Fibroblast of gingiva (primary cell): ENCODE measurements at regions not wholly inside any gene's neighbourhood (a gene's known extent, or its start where the extent isn't known, plus 50 kb on each side); places are given as distances from the start of the nearest gene placed in this dataset.
A peak's percentile ranks its signal among the peaks of the same experiment; 100 is the strongest.

Experiments used
- DNase-seq: peaks from one replicate; pipeline ENCODE4 v3.0.0-alpha.2; 2011; ENCODE audit warnings: low read depth

DNA sequence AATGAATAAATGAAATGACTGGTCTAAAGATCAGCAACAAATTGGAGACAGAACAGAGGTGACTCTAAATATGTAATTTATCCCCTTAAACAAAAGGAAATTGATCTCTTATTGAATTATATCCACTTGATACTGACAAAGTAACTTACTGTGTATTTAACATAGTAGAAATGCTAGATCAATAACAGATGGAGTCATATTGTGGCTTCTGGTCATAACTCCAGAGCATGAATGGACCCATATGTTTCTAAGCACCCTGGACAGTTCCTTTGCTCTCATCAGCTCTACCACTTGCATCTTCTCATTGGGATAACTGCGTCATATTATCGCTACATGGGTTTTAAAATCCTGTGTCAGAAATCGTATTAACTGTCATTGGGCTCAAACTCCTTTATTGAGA, 222.3 kb downstream of the ETS1 start:
- DNase-seq, result peak; percentile 73

DNA sequence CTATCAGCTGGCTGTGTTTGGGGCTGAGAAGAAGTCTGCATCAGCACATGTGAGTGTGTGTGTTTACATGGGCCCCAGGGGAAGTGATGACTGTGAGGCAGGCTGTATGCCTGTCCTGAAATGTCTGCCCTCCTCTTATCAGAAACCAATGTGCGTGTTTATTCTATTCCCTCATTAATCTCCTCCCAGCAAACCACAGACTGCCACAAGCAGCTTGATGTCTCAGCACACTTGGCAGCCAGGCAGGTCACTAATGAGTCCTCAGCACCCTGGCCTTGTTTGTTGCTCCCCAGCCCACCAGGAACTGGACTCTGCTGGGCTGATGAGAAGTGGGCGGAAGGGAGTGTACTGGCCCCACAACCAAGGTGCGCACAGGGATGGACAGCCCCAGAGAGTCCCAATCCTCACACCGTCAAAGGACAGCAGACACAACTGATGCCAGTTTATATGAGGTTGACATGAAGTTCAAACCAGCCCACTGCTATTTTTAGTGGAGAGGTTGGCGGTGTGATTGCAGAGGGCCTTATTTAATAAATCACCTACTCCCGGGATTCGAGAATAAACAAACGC, 225.8 kb downstream of the ETS1 start:
- DNase-seq, result no peak

DNA sequence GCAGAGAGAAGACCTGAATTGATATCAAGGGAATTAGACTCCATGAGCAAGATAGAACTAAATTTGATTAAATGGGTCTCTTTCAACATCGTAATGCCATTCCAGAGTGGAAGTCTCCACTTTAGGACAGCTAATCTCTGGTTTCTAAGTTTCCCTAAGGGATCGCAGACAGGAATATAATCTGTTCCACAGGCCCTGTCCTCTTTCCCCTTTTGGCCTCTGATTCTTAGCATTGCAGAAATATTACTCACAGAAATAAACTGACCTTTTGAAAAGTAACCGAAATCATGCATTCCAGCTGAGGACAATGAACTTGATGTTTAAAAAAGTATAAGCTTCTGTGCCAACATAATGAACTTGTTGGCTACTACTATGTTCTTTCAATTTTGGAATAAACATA, 227.8 kb downstream of the ETS1 start:
- peak; percentile 79 for DNase-seq

DNA sequence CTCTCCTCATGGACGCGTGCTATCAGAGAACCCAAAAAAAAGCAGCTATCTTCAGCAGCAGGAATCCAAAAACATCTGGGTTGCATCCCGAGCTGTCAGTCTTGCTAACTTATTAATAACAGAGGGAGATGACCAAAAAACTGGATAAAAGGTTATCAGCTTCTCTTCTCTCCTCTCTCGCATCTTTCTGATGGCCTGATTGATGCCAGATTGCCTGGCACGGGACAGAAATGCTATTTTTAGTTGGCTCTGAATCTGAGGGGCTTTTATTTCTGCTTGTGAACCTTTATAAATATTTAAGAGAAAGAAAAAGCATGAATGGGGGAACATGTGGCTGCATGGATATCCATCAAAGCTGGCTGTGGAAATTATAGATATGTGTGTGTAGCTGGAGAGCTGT, 230.3 kb downstream of the ETS1 start:
- DNase-seq, result no peak

DNA sequence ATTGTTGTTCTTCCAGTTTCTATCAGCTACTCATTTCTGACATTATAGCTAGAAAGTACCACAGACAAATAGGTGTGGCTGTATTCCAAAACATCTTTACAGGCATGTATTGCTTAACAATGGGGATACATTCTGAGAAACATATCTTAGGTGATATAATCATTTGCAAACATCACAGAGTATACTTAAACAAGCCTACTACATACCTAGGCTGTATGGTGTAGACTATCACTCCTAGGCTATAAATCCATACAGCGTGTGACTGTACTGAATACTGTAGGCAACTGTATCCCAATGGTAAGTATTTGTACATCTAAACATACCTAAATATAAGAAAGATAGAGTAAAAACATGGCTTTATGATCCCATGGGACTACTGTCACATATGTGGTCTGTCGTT, 231.8 kb downstream of the ETS1 start:
- no peak for DNase-seq

DNA sequence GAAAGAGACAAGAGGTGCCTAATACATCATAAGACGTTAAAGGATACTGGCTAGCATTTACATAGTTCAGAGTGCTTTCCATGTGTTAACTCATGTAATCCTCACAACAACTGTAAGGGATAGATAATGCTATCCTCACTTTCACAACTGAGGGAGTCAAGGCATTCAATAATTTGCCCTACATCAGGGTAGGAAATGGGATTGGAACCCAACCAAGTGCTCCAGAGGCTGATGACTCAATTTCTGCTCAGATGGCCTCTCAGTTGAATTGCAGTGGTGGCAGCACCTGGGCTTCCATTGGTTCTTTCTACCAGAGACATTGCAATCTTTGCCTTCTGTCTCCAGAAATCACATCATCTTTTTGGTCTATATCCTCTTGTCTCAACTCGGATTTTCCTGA, 232.9 kb downstream of the ETS1 start:
- no peak for DNase-seq

DNA sequence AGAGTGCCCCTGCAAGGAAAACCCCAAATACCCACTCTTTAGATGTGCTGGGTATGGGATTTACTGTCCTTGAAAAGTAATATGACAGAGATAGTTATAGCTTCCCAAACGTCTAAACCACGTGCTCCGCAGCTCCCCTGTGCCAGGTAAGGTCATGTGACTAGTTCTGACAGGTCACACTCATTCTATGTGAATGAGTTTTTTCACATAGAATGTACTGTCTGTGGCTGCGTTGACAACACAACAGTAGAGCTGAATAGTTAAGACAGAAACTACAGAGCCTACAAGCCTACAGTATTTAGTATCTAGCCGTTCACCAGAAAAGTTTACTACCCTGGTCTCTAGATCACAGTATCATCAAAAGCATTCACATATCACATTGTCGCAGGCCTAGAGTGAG, 236.2 kb downstream of the ETS1 start:
- no peak for DNase-seq

DNA sequence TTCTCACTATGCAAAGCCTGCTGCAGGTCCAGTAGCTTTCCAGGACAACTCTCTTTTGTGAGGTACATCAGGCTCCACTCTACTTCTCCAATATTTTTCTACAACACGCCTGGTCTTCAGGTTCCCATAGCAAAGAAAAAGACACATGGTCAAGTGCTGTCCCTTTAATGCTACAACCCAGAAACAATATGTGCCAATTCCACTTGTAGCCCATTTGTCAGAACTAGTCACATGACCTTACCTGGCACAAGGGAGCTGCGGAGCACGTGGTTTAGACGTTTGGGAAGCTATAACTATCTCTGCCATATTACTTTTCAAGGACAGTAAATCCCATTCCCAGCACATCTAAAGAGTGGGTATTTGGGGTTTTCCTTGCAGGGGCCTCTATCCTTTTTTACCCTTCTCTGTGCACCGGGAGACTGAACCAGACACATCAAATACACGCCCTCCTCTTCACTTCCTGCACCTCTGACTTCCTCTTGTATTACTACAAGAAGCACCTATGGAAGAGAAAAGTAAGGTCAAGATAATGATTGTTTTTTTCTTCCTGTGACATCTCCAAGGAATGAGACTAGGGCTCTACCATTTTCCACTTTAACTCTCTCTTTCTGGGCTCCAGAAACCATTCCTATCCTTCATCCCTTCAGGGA, 237.6 kb downstream of the ETS1 start:
- DNase-seq, result no peak

DNA sequence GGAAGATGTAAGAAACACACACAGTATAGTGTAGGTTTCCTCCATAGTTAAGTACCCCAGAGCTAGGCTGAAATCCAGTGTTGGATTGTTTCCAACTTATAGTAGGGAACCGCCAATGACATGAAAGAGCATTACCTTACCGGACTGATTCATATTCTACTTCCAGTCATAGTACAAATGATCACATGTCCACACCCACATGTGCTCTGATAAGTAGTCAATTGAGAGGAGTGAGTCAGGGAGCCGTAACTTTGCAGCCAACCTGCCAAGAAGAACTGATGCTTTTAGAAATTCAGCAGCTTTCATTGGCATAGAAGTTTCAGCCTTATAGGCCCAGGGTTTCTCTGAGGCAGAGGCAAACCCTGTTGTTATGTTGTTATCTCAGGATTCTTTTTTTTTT, 240.6 kb downstream of the ETS1 start:
- no peak for DNase-seq

DNA sequence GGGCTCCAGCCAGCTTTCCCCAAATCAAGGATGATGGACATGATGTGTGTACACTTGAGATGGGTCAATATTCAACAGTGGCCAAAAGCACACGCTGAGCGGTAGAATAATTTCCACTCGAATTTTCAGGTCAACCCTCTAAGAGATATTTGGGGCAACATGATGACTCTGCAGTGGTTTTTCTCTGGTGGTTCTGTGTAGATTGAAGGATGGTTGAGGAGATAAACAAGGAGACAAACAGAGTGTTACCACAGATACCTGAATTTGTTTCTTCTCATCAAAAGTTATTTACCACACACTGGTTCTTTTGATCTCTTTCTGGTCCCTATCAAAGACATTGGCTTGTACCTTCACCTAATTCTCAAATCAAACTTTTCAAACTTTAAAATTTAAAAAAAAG, 242.0 kb downstream of the ETS1 start:
- no peak for DNase-seq

DNA sequence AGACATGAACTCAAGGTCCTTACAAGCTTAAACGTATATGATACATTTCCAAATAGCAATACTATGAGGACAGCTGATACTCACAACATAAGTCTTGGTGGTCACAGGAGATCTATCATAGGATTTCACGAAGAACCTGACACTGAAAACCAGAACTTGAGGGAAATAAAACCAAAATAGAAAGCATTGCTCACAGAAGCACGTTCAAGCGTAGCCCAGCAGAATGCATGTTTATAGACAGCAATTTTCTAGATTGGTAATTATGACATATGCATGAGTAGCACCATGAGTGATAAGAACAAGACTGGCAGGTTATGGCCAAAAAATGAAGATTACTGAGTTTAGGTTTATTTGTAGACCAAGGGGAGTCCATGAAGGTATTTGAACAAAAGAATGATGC, 243.5 kb downstream of the ETS1 start:
- no peak for DNase-seq

DNA sequence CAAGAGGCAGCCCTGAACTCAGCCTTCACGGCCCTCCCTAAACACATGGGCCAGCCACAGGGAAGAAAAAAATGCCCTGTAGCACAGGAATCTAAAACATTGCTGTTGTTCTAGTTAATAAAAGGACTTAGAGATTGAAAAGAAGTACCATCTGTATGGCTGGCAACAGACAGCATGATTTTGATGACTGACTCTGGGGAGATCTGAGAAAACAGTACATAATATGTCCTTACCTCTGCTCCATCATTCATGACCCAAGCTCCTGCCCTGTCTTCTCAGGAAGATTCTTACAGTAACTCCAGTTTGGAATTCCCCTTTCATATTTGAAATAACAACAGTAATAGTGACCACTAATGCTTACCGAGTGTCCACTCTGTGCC, 244.2 kb downstream of the ETS1 start:
- no peak for DNase-seq

DNA sequence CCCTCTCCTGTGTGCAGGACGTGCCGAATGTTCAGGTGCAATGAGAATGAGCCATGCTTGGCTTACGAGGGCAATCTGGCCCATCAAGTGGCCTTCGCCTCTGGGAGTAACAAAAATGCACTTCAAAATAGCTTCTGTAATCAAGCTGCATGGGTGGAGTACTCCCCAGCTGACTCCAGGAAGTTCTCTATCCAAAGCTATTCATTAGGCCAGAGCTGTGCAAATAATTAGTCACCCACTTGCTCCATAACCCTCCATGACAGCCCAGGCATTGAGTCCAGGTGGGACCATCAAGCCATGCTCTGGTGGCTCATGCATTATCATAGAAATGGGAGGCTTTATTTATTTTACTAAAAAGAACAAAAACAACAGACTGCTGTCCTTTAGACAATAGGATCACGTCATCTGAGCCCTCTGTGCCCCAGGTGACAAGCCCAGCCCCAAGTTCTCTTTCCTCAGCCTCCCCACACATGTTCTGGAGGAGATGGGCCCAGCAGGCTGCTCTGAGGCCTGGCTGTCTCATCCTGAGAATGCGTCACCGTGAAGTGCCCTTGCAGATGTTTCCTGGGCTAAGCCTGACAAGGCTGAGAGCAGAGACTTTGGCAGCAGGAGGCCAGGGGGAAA, 244.7 kb downstream of the ETS1 start:
- DNase-seq, result peak; percentile 17

DNA sequence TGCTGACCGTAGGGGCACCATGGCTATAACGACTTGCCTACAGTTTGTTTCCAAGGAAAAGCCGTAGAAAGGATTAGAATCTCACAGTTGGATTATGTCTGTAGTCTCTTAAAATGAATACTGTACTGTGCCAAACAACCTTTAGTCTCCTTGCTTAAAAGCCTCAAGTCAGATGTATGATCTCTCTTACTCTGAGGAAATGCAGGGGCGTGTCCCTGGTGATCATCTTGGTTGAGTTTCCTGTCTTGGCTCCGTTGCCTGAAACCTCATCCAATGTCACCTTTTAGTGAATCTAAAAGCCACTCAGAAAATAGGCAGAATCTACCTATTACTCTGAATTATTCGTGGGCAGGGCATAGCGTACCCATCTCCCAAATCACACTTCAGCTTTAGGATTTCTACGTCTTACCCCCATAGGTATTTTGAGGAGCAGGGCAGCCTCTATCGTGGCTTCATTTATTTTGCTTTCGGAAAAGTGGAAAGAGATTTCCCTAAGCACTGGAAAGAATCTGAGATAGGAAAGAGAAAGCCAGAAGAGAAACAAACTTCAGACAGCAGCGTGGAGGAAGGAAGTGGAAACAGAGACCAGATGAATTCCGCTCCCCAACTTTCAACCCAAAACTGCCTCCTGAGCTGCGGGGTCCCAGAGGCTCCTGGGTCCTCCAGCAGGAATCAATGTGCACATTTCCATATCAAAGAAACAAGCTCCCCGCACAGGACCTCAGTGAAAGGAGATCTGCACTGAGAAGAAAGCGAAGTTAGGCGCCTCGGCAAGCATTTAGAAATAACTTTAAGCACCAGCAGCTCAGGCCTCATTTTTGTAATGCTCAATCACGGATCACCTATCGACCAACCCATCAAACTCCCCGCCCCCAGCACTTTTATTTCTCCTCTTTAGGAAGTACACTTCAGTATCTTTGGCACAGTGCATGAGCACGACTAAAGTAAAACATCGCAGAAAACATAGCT, 245.8 kb downstream of the ETS1 start:
- DNase-seq, result no peak

DNA sequence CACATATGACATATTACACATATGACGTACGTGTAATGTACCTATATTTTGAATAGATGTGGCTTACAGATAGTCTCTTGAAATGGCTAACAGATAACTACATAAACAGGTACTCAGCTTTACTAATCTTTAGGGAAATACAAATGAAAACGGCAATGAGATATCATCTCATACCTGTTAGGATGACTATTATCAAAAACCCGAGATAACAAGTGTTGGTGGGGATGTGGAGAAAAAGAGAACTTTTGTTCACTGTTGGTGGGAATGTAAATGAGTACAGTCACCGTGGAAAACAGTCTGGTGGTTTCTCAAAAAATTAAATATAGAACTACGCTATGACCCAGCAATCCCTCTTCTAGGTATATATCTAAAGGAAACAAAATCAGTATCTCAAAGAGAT, 247.6 kb downstream of the ETS1 start:
- no peak for DNase-seq

DNA sequence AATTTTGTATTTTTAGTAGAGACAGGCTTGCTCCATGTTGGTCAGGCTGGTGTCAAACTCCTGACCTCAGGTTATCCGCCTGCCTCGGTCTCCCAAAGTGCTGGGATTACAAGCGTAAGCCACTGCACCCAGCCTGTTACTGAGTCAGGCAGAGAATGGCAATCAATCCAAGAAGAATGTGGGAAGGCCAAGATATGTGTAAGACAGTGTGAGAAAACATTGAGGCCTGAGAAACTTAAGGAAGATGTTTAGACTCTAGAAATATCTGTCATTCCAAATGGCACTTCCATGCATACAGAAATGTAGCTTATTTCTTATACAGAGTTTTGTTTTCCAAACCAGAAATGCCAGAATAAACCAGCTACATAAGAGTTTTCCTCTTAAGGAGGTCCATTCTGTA, 248.5 kb downstream of the ETS1 start:
- DNase-seq, result no peak

DNA sequence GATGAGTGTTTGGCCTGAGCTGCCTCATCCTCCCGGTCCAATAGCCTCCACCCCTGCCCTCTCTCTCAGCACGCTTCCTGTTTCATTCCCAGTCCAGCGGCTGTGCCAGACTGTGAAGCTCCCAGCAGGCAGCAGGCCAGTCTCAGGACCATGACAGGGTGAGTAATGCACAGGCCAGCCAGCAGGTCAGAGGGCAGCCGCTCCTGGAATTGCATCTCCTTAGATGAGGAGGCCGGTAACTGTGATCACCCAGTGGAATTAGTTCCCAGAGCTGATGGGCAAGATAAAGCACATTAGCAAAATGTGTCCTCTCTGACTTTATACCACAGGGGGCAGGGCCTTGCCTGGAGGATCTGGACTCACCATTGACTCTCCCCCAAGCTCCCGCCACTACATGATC, 251.2 kb downstream of the ETS1 start:
- DNase-seq, result peak; percentile 53

DNA sequence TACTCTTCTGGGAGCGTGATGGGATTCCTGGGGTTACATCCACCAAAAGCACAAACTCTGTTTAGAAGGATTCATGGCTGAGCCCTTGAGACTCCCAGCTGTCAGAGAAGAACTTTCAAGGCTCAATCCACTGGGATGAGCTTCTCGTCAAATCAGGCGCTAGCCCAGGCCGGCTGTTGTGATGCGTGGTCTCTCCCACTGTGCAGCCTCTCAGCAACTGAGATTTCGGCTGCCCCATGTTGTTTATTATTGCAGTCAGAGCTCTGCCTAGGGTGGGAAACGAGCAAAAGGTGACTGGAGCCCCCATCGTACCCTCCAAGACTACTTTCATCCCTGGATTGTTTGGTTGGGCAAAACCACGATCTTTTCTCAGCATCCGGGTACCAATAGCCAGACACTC, 251.6 kb downstream of the ETS1 start:
- DNase-seq, result no peak

DNA sequence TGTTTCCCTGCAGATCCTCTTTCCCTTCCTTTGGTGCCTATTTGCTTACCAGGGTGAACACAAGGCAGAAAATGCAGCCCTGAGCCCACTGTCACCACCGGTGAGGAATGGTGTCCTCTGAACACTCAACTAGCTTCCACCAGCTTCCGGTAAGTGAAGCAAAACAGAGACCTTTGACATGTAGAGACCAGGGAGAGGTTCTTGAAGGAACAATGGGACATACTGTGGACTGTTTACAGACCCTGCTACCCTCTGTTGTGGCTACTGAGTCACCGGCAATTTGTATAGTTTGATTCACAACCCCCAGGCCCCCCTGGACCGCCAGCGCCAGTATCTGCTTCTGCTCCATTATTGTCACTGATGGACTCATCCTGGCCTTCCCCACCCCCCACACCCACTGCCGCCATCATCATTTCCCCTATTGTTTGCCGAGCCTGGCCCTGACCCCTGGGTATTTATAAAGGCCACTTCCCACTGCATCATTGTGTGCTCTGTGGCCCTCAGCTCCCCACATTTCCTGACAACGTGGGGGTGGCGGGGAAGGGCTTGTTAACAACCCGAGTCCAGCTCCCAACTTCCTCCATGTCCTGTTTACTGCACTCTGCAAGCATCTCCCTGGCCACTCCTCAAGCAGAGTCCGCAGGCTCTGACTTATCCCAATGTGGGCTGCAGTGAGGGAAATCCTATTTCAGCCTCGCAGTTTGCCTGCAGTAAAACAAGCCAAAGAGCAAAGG, 252.9 kb downstream of the ETS1 start:
- no peak for DNase-seq

DNA sequence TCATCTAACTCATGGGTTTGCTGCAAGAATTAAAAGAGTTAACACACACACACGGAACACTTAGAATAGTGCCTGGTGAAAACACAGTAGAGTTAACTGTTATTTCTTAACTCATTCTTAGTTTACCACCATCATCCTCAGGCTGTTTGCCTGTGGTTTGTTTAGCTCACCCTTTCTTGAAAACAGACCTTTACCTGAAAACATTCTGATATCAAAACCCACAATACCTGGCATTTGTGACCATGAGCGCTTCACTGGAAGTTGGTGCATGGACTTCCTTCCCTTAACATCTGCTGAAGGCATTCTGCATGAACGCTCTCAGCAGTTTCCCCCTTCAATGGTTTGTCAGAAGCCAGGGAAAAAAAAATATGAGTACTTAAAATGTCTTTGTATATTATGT, 256.0 kb downstream of the ETS1 start:
- no peak for DNase-seq

DNA sequence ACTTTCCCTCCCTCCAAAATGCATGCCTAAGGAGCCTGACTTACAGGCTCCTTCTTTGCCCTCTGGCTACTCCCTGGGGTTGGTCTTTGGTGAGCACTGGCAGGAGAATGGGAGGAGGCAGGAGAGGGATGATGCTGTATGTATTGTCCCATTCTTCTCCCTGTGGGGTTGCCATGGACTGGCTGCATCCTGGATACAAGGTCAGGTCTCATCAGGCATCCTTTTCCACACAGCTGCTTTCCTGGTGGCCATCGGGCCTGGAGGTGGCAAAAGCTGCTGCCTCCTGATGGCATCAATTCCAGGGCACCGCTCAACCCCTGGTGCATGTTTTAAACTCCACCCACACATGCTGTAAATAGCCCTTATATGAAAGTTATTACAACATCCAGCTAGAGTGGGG, 257.2 kb downstream of the ETS1 start:
- DNase-seq, result no peak

DNA sequence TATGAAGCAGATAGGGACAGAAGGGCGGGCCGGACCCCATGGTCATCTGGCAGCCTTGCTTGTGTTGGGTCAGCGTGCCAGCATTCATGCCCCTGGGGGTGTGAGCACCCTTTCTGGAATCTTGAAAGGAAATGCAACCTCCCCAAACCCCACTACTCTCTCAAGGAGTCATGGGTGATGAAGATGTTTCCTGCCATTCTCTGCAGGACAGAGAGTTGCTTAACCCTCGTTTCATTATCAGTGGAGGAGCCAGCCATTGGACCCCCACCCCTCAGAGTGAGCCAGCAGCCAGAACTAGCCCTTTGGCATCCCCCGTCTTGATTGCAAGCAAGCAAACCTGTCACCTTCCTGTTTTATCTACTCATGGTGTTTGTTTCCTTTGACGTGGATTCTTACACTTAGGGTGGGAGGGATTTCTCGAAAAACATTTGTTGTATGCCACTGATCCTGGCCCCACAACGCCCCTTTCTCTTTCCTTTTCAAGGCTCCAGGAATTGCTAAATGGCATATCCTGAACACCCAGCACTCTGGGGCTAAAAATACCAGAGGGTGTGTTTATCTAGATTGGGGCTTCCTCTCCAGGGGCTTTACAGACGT, 258.3 kb downstream of the ETS1 start:
- no peak for DNase-seq
